HepG2 (cell line): ENCODE measurements at regions not wholly inside any gene's neighbourhood (a gene's known extent, or its start where the extent isn't known, plus 50 kb on each side); places are given as distances from the start of the nearest gene placed in this dataset.

Experiments used
- ATAC-seq: fragments of 200-7000 bp; cut with Tn5 transposase; 3 replicates; pipeline ENCODE4 v1.9.1; 2020; ENCODE audit warnings: mild to moderate bottlenecking, moderate library complexity
- BruUV-seq: library from RNA; stranded (reverse); fragments of 400-500 nt; replicated peaks from 2 replicates; lab custom pipeline; 2021; lab: Mats Ljungman, UMichigan
- CTCF ChIA-PET: fragments of 300-600 bp; formaldehyde crosslinking; extraction: SDS; loops from one replicate; lab custom pipeline; 2021; ENCODE audit warnings: low total read pairs, inconsistent platforms, low intra/inter-chr PET ratio; lab: Yijun Ruan, JAX
- POLR2A ChIA-PET: fragments of 350-600 bp; sonication (Branson Sonifier 250); formaldehyde crosslinking; loops from one replicate; lab custom pipeline; 2020; ENCODE audit warnings: antibody characterized with exemption, inconsistent platforms; lab: Yijun Ruan, JAX
- DNase-seq: peaks from one replicate; pipeline ENCODE4 v3.0.0-alpha.2; 2015; ENCODE audit warnings: low spot score
- FAIRE-seq: peaks from 3 replicates; lab custom pipeline; 2011; peaks lifted over from hg19 to GRCh38; lab: Jason Lieb, UNC
- H2AFZ ChIP-seq: one replicate; pipeline ENCODE4 v1.6.1; 2011; ENCODE audit warnings: low read length, inconsistent platforms
- H3K27ac ChIP-seq: fragments of 300-600 bp; 3 replicates; pipeline ENCODE4 v1.8.0; 2011; ENCODE audit warnings: mixed run types, mild to moderate bottlenecking, mixed read lengths, low read length, inconsistent platforms; ENCODE audit not compliant: insufficient read depth; ENCODE audit errors: extremely low read length
- H3K27me3 ChIP-seq, 2 experiments: fragments of 200-600 bp in 1 of 2; 2 replicates in 1 of 2; 3 replicates in 1 of 2; pipeline versions ENCODE4 v1.6.0 to v1.8.0; 2011; ENCODE audit warnings: low read length in 2 of 2, mild to moderate bottlenecking in 2 of 2, moderate library complexity in 2 of 2, inconsistent platforms in 1 of 2; ENCODE audit not compliant: insufficient read depth in 2 of 2, control insufficient read depth in 1 of 2
- H3K36me3 ChIP-seq, 2 experiments: fragments of 200-600 bp in 1 of 2; replicated peaks in 1 of 2; 2 replicates in 1 of 2; 3 replicates in 1 of 2; pipeline versions ENCODE4 v1.5.1 to v1.8.0; 2011; ENCODE audit warnings: low read length in 2 of 2, inconsistent platforms in 1 of 2; ENCODE audit not compliant: insufficient read depth in 2 of 2, control insufficient read depth in 1 of 2
- H3K4me1 ChIP-seq: 2 replicates; pipeline ENCODE4 v1.5.1; 2012; ENCODE audit warnings: low read length, inconsistent platforms; ENCODE audit not compliant: insufficient read depth
- H3K4me2 ChIP-seq: 2 replicates; pipeline ENCODE4 v1.6.0; 2011; ENCODE audit warnings: low read depth, low read length, inconsistent platforms
- H3K4me3 ChIP-seq, 3 experiments: fragments of 200-600 bp in 1 of 3; sonication (generic), shearing (Covaris generic) in 1 of 3; replicated peaks in 1 of 3; 2 replicates each; pipeline ENCODE4 v1.5.1; 2011 to 2016; ENCODE audit warnings: low read length in 3 of 3, inconsistent platforms in 2 of 3, low read depth in 2 of 3, mild to moderate bottlenecking in 2 of 3, control low read depth in 1 of 3, mixed read lengths in 1 of 3; ENCODE audit not compliant: insufficient read depth in 1 of 3
- H3K79me2 ChIP-seq: one replicate; pipeline ENCODE4 v1.6.1; 2011; ENCODE audit warnings: low read length, inconsistent platforms; ENCODE audit not compliant: insufficient read depth
- H3K9ac ChIP-seq: 2 replicates; pipeline ENCODE4 v1.6.0; 2011; ENCODE audit warnings: mild to moderate bottlenecking, low read depth, low read length, inconsistent platforms; ENCODE audit not compliant: insufficient read depth
- H3K9me3 ChIP-seq: 2 replicates; pipeline ENCODE4 v1.5.1; 2012; ENCODE audit warnings: mild to moderate bottlenecking, low read length
- H4K20me1 ChIP-seq: 2 replicates; pipeline ENCODE4 v1.6.0; 2011; ENCODE audit warnings: inconsistent platforms, mild to moderate bottlenecking, low read length, moderate library complexity; ENCODE audit not compliant: insufficient read depth
- NFE2L2 ChIP-seq: fragments of 150-350 bp; IDR thresholded peaks from 2 replicates; pipeline ENCODE4 v1.6.1; 2014; ENCODE audit warnings: low read length
- ONECUT2 ChIP-seq: sonication (generic); formaldehyde crosslinking; IDR thresholded peaks from 2 replicates; pipeline ENCODE4 v1.4.0; 2020; ENCODE audit warnings: missing genetic modification reagents
- RARA ChIP-seq: IDR thresholded peaks from 2 replicates; pipeline ENCODE4 v1.6.1; 2016; ENCODE audit warnings: missing genetic modification reagents, missing compliant biosample characterization
- SIN3B ChIP-seq: fragments of 150-350 bp; IDR thresholded peaks from 2 replicates; pipeline ENCODE4 v1.6.1; 2014; ENCODE audit warnings: low read length
- TCF7L2 ChIP-seq: IDR thresholded peaks from 2 replicates; pipeline ENCODE4 v1.6.1; 2011; ENCODE audit warnings: mild to moderate bottlenecking, low read depth, low read length, moderate library complexity
- ZNF547 ChIP-seq: sonication (generic); formaldehyde crosslinking; IDR thresholded peaks from 2 replicates; pipeline ENCODE4 v1.5.1; 2020; ENCODE audit warnings: mild to moderate bottlenecking, missing genetic modification reagents
- ZNF562 ChIP-seq: sonication (generic); formaldehyde crosslinking; IDR thresholded peaks from 2 replicates; pipeline ENCODE4 v1.8.0; 2022; ENCODE audit warnings: missing genetic modification reagents, borderline replicate concordance
- ZNF772 ChIP-seq: sonication (generic); formaldehyde crosslinking; IDR thresholded peaks from 2 replicates; pipeline ENCODE4 v1.5.0; 2020; ENCODE audit warnings: mild to moderate bottlenecking, missing genetic modification reagents
- ZNF816 ChIP-seq: sonication (generic); formaldehyde crosslinking; IDR thresholded peaks from 2 replicates; pipeline ENCODE4 v1.8.0; 2022; ENCODE audit warnings: missing genetic modification reagents, mild to moderate bottlenecking, borderline replicate concordance
- ZSCAN29 ChIP-seq: sonication (generic); formaldehyde crosslinking; conservative IDR thresholded peaks from 2 replicates; pipeline ENCODE4 v1.4.0; 2020; ENCODE audit warnings: mild to moderate bottlenecking, missing genetic modification reagents
- WGBS: methylation state at CpG from one replicate; pipeline ENCODE4 v1.1.6; 2017; ENCODE audit warnings: low lambda C conversion rate; 5-methylcytosine and 5-hydroxymethylcytosine counted together
- in situ Hi-C: cut with HindIII; loops from 2 replicates; pipeline ENCODE4 v1.10.0; 2017; ENCODE audit warnings: low pct_unique_long_range_greater_than_20kb; ENCODE audit not compliant: extremely low pct_ligation_motif_present
- intact Hi-C: fragments of 100-400 bp; cut with micrococcal nuclease; formaldehyde crosslinking; loops from one replicate; pipeline ENCODE4 v1.10.0; 2022; ENCODE audit not compliant: unreplicated experiment
- TF ChIP-seq, protein P1 (sequence below), 2 experiments: sonication (generic) in 1 of 2; formaldehyde crosslinking in 1 of 2; IDR thresholded peaks; 2 replicates each; pipeline versions ENCODE4 v1.6.1 to v1.9.0; 2014 to 2022; ENCODE audit warnings: antibody characterized with exemption in 1 of 2, borderline replicate concordance in 1 of 2, inconsistent platforms in 1 of 2, low read depth in 1 of 2, missing genetic modification reagents in 1 of 2
- TF ChIP-seq, protein P2 (sequence below): sonication (generic); formaldehyde crosslinking; conservative IDR thresholded peaks from 2 replicates; pipeline ENCODE4 v1.8.0; 2022; ENCODE audit warnings: low read depth, missing genetic modification reagents
- TF ChIP-seq, protein P3 (sequence below): sonication (generic); formaldehyde crosslinking; IDR thresholded peaks from 2 replicates; pipeline ENCODE4 v1.5.0; 2020; ENCODE audit warnings: mild to moderate bottlenecking, low read depth, missing genetic modification reagents, borderline replicate concordance
- TF ChIP-seq, protein P4 (sequence below): sonication (generic); formaldehyde crosslinking; IDR thresholded peaks from 2 replicates; pipeline ENCODE4 v1.5.1; 2020; ENCODE audit warnings: mild to moderate bottlenecking, missing genetic modification reagents, moderate library complexity

DNA sequence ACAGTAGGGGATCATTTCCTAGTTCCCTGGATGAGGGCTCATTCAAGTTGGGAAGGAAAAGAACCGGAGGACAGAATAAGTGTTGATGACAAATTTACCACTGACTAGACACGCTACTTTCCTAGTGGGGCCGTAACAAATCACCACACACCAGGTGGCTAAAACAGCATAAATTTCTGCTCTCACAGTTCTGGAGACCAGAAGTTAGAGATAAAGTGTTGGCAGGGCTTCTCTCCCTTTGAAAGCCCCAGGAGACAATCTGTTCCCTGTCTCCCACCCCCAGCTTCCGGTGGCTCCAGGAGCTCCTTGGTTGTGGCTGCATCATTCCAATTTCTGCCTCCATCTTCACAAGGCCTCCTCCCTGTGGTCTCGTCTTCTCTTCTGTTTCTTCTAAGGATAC lies 65.4 kb upstream of the ARGLU1 start:
- WGBS = 55% methylated on average over 5 of the region's 5 CpGs
- no TSS peak for BruUV-seq
- Histone ChIP-seq H3K36me3 (no peaks in the 10 kb centered on the region), H4K20me1 (no peaks in the 10 kb centered on the region), H3K4me1 (no peaks in the 10 kb centered on the region), H3K27me3 (peaks cover 0 to under 1% of the 10 kb centered on the region in 2 experiments; a peak in 1 of 5 replicates), H3K27ac (no peak overlapping the region), H2AFZ (no peak overlapping the region), H3K9ac (no peak overlapping the region), H3K9me3 (no peaks in the 10 kb centered on the region), H3K4me2 (no peak overlapping the region), H3K4me3 (no peak overlapping the region), H3K79me2 (no peaks in the 10 kb centered on the region)
- ATAC-seq = no peak
- ChIA-PET CTCF (no interaction called here), POLR2A (no interaction called here)
- no peak for FAIRE-seq
- DNase-seq = no peak
- intact Hi-C loops (no loop called here), in situ Hi-C loops (no loop called here)
- no peak for TF ChIP-seq ZNF562 (CRISPR knock-in tag)
- TF ChIP-seq ZNF772 (CRISPR knock-in tag) = no peak
- no peak for TF ChIP-seq ZSCAN29
- TF ChIP-seq, protein P1, sequence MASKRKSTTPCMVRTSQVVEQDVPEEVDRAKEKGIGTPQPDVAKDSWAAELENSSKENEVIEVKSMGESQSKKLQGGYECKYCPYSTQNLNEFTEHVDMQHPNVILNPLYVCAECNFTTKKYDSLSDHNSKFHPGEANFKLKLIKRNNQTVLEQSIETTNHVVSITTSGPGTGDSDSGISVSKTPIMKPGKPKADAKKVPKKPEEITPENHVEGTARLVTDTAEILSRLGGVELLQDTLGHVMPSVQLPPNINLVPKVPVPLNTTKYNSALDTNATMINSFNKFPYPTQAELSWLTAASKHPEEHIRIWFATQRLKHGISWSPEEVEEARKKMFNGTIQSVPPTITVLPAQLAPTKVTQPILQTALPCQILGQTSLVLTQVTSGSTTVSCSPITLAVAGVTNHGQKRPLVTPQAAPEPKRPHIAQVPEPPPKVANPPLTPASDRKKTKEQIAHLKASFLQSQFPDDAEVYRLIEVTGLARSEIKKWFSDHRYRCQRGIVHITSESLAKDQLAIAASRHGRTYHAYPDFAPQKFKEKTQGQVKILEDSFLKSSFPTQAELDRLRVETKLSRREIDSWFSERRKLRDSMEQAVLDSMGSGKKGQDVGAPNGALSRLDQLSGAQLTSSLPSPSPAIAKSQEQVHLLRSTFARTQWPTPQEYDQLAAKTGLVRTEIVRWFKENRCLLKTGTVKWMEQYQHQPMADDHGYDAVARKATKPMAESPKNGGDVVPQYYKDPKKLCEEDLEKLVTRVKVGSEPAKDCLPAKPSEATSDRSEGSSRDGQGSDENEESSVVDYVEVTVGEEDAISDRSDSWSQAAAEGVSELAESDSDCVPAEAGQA (IDR thresholded peaks at IDR 0.05; ENCODE audit: low read depth) = no peak
- TF ChIP-seq, protein P1 (CRISPR knock-in tag; IDR thresholded peaks at IDR 0.05; ENCODE audit: borderline replicate concordance) = no peak
- TF ChIP-seq, protein P2, sequence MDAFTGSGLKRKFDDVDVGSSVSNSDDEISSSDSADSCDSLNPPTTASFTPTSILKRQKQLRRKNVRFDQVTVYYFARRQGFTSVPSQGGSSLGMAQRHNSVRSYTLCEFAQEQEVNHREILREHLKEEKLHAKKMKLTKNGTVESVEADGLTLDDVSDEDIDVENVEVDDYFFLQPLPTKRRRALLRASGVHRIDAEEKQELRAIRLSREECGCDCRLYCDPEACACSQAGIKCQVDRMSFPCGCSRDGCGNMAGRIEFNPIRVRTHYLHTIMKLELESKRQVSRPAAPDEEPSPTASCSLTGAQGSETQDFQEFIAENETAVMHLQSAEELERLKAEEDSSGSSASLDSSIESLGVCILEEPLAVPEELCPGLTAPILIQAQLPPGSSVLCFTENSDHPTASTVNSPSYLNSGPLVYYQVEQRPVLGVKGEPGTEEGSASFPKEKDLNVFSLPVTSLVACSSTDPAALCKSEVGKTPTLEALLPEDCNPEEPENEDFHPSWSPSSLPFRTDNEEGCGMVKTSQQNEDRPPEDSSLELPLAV (CRISPR knock-in tag) = no peak
- no peak for TF ChIP-seq RARA
- no peak for TF ChIP-seq NFE2L2
- TF ChIP-seq, protein P3, sequence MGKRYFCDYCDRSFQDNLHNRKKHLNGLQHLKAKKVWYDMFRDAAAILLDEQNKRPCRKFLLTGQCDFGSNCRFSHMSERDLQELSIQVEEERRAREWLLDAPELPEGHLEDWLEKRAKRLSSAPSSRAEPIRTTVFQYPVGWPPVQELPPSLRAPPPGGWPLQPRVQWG (CRISPR knock-in tag) = no peak
- no peak for TF ChIP-seq ZNF547 (CRISPR knock-in tag)
- no peak for TF ChIP-seq ZNF816
- TF ChIP-seq, protein P4, sequence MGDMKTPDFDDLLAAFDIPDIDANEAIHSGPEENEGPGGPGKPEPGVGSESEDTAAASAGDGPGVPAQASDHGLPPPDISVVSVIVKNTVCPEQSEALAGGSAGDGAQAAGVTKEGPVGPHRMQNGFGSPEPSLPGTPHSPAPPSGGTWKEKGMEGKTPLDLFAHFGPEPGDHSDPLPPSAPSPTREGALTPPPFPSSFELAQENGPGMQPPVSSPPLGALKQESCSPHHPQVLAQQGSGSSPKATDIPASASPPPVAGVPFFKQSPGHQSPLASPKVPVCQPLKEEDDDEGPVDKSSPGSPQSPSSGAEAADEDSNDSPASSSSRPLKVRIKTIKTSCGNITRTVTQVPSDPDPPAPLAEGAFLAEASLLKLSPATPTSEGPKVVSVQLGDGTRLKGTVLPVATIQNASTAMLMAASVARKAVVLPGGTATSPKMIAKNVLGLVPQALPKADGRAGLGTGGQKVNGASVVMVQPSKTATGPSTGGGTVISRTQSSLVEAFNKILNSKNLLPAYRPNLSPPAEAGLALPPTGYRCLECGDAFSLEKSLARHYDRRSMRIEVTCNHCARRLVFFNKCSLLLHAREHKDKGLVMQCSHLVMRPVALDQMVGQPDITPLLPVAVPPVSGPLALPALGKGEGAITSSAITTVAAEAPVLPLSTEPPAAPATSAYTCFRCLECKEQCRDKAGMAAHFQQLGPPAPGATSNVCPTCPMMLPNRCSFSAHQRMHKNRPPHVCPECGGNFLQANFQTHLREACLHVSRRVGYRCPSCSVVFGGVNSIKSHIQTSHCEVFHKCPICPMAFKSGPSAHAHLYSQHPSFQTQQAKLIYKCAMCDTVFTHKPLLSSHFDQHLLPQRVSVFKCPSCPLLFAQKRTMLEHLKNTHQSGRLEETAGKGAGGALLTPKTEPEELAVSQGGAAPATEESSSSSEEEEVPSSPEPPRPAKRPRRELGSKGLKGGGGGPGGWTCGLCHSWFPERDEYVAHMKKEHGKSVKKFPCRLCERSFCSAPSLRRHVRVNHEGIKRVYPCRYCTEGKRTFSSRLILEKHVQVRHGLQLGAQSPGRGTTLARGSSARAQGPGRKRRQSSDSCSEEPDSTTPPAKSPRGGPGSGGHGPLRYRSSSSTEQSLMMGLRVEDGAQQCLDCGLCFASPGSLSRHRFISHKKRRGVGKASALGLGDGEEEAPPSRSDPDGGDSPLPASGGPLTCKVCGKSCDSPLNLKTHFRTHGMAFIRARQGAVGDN (CRISPR knock-in tag) = no peak
- TF ChIP-seq SIN3B = no peak
- no peak for TF ChIP-seq ONECUT2 (CRISPR knock-in tag)
- TF ChIP-seq TCF7L2 = no peak
